RWPE1 (cell line): ENCODE measurements at regions not wholly inside any gene's neighbourhood (a gene's known extent, or its start where the extent isn't known, plus 50 kb on each side); places are given as distances from the start of the nearest gene placed in this dataset.

Experiments
- CTCF ChIA-PET: fragments of 350-600 bp; sonication (Branson Sonifier 250); formaldehyde crosslinking; extraction: SDS; loops from one replicate; lab custom pipeline; 2021; lab: Yijun Ruan, JAX
- POLR2A ChIA-PET: fragments of 400-600 bp; formaldehyde crosslinking; extraction: SDS; loops from one replicate; lab custom pipeline; 2020; ENCODE audit warnings: antibody characterized with exemption; ENCODE audit not compliant: low non-redundant PET; lab: Yijun Ruan, JAX
- DNase-seq: peaks from one replicate; pipeline ENCODE4 v3.0.0; 2012; ENCODE audit warnings: low spot score
- H3K27ac ChIP-seq: fragments of 450-650 bp; 2 replicates; pipeline ENCODE4 v1.5.1; 2017
- TF ChIP-seq, protein P1 (sequence below): fragments of 450-650 bp; conservative IDR thresholded peaks from 2 replicates; pipeline ENCODE4 v1.5.1; 2017; ENCODE audit warnings: low read depth, mild to moderate bottlenecking

- DNase-seq, result peak; percentile 55
- ChIA-PET CTCF (interaction anchor here (0.7 kb wide), 1 partner anchor 152 kb away, joined by 3 read pairs; no protein-coding TSS in a partner anchor), POLR2A (no interaction called here)
- TF ChIP-seq, protein P1, sequence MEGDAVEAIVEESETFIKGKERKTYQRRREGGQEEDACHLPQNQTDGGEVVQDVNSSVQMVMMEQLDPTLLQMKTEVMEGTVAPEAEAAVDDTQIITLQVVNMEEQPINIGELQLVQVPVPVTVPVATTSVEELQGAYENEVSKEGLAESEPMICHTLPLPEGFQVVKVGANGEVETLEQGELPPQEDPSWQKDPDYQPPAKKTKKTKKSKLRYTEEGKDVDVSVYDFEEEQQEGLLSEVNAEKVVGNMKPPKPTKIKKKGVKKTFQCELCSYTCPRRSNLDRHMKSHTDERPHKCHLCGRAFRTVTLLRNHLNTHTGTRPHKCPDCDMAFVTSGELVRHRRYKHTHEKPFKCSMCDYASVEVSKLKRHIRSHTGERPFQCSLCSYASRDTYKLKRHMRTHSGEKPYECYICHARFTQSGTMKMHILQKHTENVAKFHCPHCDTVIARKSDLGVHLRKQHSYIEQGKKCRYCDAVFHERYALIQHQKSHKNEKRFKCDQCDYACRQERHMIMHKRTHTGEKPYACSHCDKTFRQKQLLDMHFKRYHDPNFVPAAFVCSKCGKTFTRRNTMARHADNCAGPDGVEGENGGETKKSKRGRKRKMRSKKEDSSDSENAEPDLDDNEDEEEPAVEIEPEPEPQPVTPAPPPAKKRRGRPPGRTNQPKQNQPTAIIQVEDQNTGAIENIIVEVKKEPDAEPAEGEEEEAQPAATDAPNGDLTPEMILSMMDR, result no peak
- no peak overlapping the region for H3K27ac ChIP-seq
These were observed 937.8 kb downstream of the PCDH7 start for GRCh38 chr4:31657859-31658570.

- CTCF ChIA-PET, result interaction anchor here (0.7 to 0.8 kb wide), 2 partner anchors 151 to 616 kb away, joined by 3 to 5 read pairs; no protein-coding TSS in a partner anchor
- no peak overlapping the region for H3K27ac ChIP-seq
- POLR2A ChIA-PET, result no interaction called here
- TF ChIP-seq, protein P1, result no peak
- DNase-seq, result no peak
These were observed 940.7 kb downstream of the PCDH7 start for GRCh38 chr4:31660916-31661315.

DNA sequence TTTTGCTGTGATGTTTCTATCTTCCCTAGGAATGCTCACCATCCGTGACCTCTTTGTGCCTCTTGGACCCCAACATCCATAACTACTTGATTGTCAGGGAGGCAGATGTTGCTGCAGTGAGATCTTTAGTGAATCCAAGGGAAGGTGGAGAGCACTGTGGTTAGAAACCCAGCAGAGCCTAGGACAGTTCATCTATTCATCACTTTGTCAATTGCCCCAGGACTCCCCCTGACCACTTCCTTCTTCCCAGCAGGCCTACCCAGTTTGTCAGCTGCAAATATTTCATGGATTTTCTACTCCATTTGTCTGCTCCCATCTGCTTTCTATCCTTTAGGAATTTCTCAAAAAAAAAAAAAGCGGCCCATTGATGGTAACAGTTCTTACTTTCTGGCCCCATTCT is 942.8 kb downstream of the PCDH7 start:
- TF ChIP-seq, protein P1, result no peak
- POLR2A ChIA-PET, result no interaction called here
- CTCF ChIA-PET, result interaction anchor here (0.6 to 1.3 kb wide), 2 partner anchors 10 to 994 kb away, joined by 3 to 4 read pairs; no protein-coding TSS in a partner anchor
- no peak for DNase-seq
- H3K27ac ChIP-seq, result no peak overlapping the region

- TF ChIP-seq, protein P1, result no peak
- no peak for DNase-seq
- CTCF ChIA-PET, result no interaction called here
- POLR2A ChIA-PET, result no interaction called here
- H3K27ac ChIP-seq, result no peak overlapping the region
These were observed 947.5 kb downstream of the PCDH7 start for GRCh38 chr4:31667686-31668085.

- ChIA-PET CTCF (interaction anchor here (0.9 to 1.5 kb wide), 3 partner anchors 29 to 629 kb away, joined by 3 to 4 read pairs (median 4); no protein-coding TSS in a partner anchor), POLR2A (no interaction called here)
- TF ChIP-seq, protein P1, result peak; percentile 45
- peak; percentile 16 for DNase-seq
- no peak overlapping the region for H3K27ac ChIP-seq
These were observed 954.3 kb downstream of the PCDH7 start for GRCh38 chr4:31674313-31674947.

DNA sequence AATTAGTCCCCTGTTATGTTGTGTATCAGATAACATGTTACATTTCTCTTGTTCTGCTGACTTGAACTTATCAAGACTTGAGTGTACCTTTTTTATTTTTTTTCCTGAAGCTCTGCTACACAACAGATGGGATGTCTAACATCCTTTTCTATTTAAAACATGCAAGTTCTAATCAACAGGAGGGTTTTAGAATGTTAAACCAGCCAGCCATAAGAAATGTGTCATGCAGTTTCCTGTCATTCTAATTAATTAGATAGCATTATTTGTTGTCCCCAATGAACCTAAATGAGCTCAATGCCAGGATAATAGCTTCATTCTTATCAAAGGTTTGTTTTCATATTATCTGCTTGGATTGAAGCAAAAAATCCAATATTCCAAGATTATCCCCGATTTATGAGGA is 958.2 kb downstream of the PCDH7 start:
- H3K27ac ChIP-seq, result no peak overlapping the region
- TF ChIP-seq, protein P1, result no peak
- ChIA-PET CTCF (no interaction called here), POLR2A (no interaction called here)
- no peak for DNase-seq
